EL (cell line): ENCODE measurements at regions not wholly inside any gene's neighbourhood (a gene's known extent, or its start where the extent isn't known, plus 50 kb on each side); places are given as distances from the start of the nearest gene placed in this dataset.

Experiments used
- DNase-seq: peaks from one replicate; pipeline ENCODE4 v3.0.0-alpha.2; 2016

DNA sequence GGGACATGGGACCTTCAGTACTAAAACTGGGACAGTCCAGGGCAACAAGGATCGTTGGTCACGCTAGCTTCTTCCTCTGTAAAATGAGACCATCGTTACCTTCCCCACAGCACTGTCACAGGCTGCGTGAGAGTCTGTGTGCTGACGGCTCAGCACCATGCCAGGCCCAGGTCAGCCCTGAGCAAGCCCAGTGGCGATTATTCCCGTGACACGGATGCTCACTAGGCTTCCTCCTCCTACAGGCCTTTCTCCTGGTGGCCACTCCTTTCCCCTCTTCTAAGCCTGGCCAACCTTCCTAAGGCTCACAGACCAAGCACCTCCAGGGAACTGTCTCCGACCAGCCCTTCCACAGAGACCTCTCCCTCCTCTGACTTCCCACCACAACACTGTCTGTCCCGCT is 69.3 kb upstream of the RUNX3 start:
- DNase-seq = no peak

DNA sequence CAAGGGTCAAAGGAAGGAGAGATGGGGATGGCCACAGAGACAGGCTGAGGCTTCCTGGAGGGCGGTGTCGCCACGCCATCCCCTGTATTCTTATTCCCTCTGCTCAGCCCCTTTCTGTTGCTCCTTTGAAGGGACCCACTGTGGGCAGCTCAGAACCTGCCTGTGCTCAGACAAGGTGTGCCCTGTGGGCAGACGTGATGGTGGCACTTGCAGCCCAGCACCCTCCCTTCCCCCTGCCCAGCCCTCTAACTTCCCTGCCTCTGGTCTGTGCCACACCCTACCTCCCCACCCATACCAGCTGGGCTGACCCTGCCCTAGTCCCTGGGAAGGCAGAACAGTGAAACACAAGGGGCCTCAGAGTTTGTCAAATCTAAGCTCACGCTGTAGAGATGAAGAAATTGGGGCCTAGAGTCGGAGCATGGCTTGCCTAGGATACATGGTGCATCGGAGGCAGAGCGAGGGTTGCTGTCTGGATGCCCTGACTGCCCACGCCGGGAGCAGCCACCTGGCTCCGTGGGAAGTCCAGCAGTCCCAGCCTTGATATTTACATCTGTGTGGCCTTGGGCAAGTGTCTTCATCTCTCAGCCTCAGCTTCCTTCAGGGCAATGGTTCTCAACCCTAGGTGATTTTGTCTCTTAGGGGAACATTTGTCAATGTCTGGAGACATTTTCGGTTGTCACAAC is 68.6 kb upstream of the RUNX3 start:
- no peak for DNase-seq

DNA sequence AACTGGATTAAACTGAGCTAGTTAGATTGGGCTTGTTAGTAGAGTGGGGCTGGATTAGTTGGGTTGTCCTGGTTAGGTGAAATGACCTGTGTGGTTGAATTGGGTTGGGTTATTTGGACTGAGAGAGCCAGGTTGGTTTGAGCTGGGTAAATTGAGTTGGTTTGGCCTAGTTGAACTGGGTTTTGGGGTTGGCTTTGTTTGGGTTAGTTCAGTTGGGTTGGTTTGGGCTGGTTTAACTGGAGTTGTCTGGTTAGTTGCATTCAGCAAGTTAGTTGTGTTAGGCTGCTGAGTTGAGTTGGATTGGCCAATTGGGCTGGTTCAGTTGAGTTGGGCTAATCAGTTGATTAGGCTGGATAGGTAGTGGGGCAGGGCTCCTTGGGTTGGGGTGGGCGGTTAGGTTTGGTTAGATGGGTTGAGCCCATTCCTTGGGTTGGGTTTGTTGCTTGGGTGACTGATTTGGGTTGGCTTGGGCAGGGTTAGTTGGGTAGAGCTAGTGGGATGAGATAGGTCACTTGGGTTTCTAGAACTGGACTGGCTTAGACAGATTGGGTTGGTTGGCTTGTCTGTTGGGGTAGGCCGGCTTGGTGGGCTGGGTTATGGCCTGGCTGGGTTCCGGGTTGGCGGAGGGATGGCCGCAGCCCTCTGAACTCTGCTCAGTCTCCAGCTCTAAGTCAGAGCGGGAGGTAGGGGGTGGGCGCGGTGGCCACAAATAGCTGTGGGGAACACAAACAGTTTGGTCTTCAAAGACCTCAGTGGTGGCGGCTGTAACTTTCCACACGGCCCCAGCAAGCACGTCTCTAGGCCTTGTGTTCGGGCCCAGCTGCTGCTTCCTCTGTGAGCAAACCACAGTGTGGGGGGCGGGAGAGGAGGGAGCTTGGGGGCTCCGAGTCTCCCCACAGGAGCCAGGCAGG is 67.2 kb upstream of the RUNX3 start:
- no peak for DNase-seq

DNA sequence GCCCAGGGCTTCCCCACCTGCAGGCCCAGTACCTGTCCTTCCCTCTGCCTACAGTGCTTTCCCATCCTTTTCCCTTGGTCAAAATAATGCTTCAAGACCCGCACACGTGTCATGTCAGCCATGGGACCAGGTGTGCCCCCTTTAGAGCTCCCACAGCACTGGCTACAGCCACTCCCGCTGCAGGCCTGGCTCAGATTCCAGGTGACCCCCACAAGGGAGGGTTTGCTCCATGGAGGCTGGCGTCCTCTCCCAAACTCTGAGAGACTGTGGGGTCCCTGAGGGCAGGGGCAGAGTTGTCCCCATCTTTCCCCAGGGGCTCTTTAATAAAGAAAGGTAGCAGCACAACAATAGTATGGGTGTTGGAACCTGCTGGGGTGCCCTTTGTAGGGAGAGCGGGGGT is 66.4 kb upstream of the RUNX3 start:
- DNase-seq = no peak

DNA sequence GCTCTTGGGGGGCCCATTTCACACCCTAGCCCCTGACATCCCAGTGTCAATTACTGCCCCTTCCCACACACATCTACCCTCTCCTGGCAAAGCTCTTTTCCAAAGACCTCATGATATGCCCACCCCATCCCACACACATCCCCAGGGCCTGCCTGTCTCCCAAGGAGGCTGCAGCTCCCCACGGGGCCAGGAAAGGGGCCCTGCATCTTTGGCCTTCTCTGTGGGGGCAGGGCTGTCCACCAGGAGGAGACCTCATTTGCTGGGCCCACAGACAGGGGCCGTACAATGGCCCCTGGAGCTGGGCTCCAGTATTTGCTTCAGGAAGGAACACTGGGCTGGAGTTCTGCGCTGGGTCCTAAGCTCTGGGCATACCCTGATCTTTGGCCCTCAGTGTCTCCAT is 65.6 kb upstream of the RUNX3 start:
- no peak for DNase-seq

DNA sequence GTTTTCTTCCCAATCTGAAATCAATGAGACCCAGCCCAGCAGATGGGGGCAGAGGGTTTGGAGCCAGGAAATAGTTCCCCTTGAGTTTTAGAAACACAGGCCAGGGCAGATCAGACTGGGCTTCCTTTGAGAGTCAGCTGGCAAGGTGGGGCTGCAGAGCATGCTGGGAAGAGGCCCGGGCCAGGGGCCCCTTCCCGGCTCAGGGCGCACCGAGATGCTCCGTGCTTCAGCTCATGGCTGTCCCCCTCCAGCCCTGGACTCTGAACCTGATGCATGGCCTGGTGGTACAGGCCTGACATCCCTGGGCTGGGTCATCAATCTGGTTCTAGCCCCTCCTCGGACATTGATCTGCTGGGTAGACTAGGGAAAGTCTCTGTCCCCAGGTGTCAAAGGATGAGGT is 65.1 kb upstream of the RUNX3 start:
- DNase-seq = no peak

DNA sequence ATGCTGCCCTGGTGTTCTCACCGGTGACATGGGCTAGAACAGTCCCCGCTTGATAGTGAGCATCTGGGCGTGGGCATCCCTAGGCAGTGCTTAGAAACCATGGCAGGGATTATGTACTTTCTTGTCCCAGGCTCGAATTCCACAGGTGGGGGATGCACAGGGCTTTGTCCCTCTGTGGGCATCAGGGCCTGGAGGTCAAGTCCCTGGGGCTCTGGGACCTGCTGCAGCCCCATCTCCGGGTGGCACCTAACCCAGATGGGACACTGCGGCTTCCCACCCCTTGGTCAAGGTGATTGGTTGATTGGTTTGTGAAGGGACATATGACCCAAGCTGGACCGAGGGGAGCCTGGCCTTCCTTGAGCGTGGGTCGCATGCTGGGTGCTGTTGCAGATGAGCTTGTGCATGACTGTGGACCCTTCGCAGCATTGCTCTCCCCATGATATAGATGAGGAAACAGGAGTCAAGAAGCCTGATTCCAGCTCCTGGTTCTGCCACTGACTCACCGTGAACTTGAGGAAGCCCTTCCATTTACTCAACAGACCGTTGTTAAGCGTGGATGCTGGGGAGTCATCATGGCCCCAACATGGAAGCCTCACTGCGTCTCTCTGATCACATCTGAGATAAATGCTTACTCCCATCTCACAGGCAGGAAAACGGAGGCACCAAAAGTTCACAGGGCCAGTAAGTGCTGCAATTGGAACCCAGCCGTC is 64.0 kb upstream of the RUNX3 start:
- DNase-seq = no peak

DNA sequence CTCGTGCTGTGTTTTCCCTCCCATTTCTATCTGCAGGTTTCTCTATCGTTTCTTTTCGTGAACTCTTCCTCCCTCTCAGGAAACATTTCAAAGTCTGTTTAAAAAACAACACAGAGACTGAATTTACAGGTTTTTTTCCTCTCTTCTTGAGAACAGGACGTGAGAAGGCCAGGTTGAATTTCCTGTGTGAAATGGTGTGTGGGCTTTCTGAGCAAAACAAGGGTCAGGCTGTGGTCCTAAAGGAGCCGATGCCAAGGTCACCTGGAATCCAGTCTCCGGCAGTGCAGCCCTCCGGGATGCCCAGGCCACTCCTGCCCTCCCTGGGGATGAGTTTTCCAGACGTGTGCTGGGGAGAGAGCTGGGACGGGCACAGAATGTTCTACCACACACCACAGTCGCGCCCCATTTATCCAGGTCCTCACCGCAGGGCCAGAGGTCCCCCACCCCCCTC is 62.7 kb upstream of the RUNX3 start:
- no peak for DNase-seq

DNA sequence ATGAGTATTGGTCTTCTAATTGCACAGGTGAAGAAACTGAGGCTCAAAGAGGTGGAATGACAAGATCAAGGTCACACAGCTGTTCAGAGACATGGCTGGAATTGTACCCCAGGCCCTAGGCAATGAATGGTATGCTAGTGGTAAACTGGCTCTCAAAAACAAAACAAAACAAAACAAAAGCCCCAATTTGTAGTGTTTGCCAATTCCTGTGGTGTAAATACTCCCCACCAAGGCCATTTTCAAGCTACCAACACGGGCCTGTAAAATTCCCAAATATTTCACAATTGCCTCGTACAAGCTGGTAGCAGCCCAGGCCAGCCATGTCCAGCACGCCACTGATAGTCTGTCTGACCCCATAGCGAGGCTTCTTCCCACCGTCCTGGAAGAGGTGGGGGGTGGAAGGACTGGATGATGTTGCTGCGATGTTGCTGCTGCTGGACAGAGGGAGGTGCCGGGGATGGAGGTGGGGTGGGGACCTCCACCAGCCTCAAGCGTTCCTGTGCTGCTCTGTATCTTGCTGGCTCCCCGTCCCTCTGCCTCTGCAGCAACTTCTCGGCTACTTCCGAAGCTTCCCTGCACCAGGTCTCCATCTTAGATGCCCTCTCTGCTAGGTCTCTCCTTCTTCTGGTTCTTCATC is 62.2 kb upstream of the RUNX3 start:
- DNase-seq = no peak

DNA sequence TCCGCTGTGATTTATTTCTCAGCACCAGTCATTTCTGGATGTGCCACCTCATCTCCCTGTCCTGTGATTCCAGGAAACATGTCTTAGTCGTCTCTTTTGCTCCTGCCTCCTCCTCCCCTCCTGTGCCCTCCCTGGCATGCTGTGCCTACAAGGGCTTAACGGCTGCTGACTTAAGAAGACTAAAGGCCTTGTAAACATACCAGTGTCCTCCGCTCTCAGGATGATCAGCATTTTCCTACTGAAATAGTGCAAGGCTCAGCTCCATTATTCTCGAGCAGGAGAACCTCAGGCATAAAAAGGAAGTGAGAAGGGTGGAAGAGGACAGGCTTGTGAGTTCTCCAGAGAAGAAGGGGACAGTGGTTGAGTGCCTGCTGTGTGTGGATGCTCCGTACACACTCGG is 61.6 kb upstream of the RUNX3 start:
- DNase-seq = no peak

DNA sequence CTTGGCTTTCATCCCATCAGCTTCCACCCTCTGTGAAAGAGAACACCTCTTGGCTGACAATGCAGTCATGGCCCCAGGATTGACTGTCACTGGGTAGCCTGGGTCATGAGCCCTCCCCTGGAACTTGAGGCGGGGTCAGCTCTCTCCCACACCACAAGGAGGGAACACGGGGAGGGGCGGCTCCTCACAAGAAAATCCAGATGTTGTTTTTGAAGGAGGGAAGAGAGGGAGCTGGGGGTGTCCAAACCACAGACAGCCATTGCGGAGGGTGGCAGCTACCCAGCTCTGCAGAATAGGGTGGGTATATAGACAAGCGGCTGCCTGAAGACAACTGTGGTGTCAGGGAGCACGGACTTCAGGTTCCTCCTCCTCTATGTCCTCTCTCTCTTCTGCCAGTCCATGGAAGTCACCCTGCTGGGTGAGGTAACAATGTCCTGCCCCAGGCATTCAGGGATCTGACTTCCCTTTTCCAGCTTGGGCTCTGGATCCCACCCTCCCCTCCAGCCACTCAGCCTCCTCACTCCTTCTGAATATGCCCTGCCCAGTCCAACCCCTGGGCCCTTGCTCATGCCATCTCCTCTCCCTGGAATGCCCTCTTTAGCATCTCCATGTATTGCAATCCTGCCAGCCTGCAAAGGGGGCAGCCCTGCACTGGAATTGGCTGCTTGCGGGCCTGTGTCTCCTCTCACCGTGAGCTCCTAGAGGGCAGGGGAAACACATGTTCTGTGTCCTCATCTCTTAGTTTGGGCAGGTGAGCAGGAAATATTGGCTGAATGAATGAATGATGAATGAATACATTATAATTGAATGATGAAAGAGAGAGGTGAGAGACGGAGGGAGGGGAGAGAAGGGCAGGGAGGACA is 60.9 kb upstream of the RUNX3 start:
- no peak for DNase-seq

DNA sequence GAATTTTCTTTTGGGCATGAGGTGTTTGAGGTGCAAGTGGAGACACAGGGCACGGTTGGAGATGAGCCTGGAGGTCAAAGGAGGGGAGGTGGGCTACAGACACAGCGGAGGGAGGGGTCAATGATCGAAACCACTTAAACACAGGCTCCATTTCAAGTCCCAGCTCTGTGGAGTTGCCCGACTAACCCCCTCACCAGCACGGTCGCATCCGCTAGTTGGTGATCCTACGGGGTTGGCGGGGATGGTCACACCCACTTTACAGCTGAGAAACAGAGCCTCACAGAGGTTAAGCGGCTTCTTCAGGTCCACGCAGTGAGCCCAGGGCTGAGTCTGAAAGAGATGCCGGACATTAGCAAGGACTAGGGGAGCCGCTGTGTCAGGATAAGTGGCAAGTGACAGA is 60.1 kb upstream of the RUNX3 start:
- no peak for DNase-seq

DNA sequence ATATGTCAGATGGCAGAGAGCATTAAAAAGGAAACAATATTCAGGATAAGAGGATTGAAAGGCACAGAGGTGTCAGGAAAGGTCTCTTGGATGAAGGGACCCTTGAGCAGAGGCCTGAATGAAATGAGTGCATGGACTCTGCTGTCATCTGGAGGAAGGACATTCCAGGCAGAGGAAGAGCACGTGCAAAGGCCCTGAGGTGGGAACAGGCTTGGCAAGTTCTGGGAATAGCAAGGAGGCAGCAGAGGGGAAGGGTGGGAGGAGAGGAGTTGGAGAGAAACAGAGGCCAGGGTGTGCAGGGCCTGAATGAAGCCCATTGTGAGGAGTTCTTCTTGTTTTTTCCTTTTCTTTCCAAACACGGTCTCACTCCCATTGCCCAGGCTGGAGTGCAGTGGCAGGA is 59.0 kb upstream of the RUNX3 start:
- DNase-seq = no peak

DNA sequence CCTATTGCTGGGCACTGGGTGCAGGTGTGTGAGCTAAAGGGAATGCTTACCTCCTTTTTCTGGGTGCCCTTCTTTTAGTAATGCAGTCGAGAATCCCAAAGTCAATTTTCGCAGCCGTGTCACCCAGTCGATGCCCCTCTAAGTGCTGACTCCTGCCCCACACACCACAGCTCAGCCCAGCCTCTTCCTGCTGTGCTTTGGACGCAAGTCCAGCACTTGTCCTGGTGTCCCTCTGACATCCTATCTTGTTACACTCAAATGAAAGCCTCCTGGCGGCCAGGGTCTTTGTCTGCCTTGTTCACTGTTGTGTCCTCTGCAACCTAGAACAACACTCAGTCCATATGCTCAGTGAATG is 58.5 kb upstream of the RUNX3 start:
- no peak for DNase-seq

DNA sequence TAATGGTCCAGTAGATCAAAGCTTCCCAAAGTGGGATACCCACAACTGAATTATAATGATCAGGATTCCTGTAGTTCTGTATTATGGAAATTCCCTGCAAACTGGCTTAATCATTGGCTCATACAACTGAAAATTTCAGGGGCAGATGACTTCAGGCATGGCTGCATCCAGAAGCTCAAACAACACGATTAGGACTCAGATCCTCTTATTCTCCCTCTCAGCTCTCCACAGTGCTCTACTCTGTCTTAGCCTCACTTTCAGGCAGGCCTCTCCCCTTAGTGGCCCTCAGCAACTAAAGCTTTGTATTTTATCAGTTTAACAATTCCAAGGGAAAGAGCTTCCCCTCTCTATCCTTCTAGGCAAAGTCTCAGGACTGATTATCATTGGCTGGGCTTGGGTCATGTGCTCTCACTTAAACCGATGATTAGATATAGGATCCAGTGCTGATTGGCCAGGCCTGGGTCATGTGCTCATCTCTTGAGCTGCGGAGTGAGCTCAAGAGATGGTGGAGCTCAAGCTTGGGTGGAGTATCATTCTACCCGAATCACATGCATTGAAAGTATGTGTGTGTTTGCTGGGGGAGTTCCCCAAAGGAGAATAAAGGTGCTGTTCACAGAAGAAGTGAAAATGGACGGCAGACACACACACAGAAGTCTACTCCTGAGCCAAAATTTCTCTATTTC is 57.9 kb upstream of the RUNX3 start:
- DNase-seq = no peak

DNA sequence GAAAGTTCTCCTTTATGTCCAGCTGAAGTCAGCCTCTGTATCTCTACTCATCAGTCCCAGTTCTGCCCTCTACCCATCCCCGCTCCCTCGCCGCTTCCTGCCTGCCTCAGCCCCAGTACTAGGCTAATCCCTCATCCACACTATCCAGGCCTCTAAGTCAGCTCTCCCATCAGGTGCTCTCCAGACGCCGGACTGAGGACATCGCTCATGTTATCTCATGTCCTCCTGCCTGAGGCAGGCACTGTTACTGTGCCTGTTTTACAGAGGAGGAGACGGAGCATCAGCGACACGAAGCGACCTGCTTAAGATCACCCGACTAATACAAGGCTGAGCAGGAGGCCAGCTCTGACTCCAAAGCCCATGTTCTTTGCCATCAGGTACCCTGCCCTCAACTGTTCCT is 57.3 kb upstream of the RUNX3 start:
- no peak for DNase-seq

DNA sequence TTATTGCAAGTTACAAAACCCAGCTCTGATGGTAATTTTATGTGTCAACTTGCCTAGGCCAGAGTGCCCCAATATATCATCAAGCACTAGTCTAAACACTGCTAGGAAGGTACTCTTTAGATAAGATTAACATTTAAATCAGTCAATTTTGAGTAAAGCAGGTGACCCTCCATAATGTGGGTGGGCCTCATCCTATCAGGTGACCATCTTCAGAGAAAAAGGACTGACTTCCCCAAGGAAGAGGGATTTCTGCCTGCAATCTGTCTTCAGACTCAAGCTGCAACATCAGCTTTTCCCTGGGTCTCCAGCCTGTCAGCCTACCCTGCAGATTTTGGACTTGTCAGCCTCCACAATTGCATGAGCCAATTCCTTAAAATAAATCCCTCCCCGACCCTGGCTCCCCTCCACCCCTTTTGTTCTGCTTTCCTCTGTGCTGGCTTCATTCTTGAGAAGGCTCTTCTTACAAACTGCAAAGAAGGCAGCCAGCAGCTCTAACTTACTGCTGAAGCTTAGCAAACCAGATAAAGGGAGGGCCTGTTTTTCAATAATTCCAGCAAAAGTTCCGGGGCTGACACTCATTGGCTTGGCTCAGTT is 56.4 kb upstream of the RUNX3 start:
- no peak for DNase-seq

DNA sequence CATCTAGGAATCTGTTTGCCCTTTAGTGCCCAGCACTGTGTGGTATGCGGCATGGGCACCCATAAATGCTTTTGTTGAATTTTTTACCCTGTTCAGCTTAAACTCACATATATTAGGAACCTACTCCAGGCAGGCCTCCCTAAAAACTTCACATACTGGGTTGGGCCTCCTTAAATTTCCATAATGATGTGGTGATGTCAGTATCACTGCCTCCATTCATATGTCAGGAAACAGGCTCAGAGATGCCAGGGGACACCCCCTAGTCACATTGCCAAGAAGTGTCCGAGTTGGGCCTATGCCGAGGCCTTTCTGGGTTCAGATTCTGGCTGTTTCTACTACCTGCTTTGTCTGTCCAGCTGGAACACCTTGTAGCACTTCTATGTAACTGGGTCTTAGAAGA is 55.7 kb upstream of the RUNX3 start:
- no peak for DNase-seq

DNA sequence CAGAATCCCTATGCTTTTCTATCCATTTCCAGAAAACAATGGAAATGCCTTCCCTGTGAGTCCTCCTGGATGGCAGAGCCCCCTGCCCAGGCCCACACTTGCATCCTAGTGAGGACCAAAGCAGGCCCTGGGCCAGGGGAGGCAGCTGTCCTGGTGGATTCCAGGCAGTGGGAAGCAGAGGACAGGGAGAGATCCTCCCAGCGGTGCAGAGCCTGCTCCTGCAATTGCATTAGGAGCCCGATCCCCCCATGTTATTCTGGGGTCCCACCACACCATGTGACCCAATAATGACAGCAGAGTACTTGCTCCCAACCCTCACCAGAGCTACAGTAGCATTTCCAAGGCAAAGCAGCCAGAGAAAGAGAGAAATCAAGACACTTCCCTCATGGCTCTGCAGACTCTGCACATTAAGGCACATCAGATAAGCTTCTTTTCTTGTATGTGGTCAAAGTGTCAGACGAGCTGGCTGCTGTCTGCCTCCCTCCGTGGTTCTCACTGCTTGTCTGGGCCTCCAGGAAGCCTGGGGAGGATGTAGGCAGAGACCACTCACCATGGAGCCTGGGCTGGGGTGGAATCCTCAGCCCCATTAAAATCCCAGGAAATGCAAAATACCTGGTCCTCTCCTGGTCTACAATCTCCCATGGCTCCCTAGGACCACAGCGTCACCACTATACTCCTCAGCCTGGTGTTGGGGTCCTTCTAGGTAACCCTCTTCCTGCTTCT is 54.9 kb upstream of the RUNX3 start:
- DNase-seq = no peak

DNA sequence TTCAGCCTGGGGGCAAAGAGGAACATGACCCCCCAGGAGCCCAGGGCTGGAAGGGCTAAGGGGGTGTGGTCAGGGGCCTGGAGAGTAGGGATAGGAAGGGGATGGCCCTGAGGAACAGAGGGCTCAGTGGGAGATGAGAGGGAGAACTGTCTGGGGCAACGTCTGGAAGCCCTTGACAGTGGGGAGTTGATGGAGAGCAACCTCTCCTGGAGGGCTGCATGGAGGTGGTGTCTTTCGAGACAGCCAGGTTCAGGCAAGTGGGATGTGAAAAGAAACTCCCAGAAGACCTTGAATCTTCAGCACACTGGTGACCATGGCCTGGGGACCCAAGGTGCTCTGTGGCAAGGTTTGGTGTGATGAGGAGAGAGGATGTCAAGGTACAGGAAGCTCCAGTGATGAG is 54.2 kb upstream of the RUNX3 start:
- DNase-seq = no peak
